Vagina (tissue), 2 donors: ENCODE measurements at regions not wholly inside any gene's neighbourhood (a gene's known extent, or its start where the extent isn't known, plus 50 kb on each side); places are given as distances from the start of the nearest gene placed in this dataset.
A peak's percentile ranks its signal among the peaks of the same experiment; 100 is the strongest.

Source experiments
- DNase-seq, 2 donors: peaks; one replicate each; pipeline ENCODE4 v3.0.0-alpha.2; 2017; ENCODE audit errors: extremely low spot score in 2 of 2
- H3K27ac ChIP-seq: fragments of 200-600 bp; sonication (generic); one replicate; pipeline ENCODE4 v1.5.1; 2019
- H3K27me3 ChIP-seq: fragments of 200-600 bp; sonication (generic); one replicate; pipeline ENCODE4 v1.5.1; 2019
- H3K36me3 ChIP-seq, 2 donors: fragments of 200-600 bp; sonication (generic); one replicate each; pipeline ENCODE4 v1.5.1; 2017 to 2019
- H3K4me1 ChIP-seq: fragments of 200-600 bp; sonication (generic); one replicate; pipeline ENCODE4 v1.5.1; 2019
- H3K4me3 ChIP-seq, 2 donors: fragments of 200-600 bp; sonication (generic); 1 replicate in 1 of 2; 2 replicates in 1 of 2; pipeline ENCODE4 v1.5.1; 2016 to 2019
- H3K9me3 ChIP-seq: fragments of 200-600 bp; sonication (generic); one replicate; pipeline ENCODE4 v1.5.1; 2019
- POLR2A ChIP-seq, 2 donors: fragments of 450-650 bp; IDR thresholded peaks; one replicate each; pipeline ENCODE4 v1.6.1; 2017; ENCODE audit warnings: antibody characterized with exemption in 2 of 2, mild to moderate bottlenecking in 2 of 2, moderate library complexity in 2 of 2
- POLR2AphosphoS5 ChIP-seq, 2 donors: sonication (generic); formaldehyde crosslinking; IDR thresholded peaks; one replicate each; pipeline ENCODE4 v1.9.0; 2017; ENCODE audit warnings: antibody characterized with exemption in 2 of 2, mild to moderate bottlenecking in 2 of 2, low read depth in 1 of 2; ENCODE audit not compliant: insufficient read depth in 1 of 2
- intact Hi-C: fragments of 100-400 bp; cut with DNase I; formaldehyde crosslinking; loops from one replicate; pipeline ENCODE4 v1.15.1; 2023
- TF ChIP-seq, protein P1 (sequence below), 3 experiments: fragments of 450-650 bp in 2 of 3; fragments of 200-600 bp in 1 of 3; sonication (generic) in 1 of 3; IDR thresholded peaks; one replicate each; pipeline ENCODE4 v1.5.1; 2017 to 2019; ENCODE audit warnings: antibody characterized with exemption in 3 of 3, mild to moderate bottlenecking in 2 of 3, moderate library complexity in 2 of 3

DNA sequence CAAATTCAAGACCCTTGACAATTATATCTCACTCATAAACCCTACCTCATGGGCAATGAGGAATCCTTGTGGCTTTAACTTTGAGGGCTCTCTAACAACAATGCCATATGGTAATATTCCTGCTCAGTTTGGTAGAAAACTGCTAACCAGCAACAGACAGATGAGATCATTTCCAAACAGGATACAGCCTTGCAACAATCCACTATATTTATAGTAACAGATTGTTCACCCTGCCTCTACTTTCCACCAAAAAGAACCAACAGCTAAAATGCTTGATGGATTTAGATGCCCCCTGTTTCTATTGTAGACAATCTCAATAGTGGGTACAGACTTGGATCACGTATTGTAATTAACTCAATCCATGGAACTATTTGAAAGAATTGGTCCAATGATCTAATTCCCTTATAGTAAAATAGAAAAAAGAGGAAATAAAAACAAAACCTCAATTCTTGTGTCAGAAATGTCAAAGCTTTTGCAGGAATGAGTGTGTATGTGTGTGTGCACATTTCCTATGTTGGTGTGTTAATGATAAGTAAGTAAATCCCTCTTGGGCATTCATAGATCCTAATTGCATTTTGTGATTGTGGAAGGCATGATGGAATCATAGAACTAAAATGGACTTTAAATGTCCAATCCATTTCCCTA lies 100.0 kb upstream of the EDEM3 start:
- no peak overlapping the region for H3K4me3 ChIP-seq
- no peak for TF ChIP-seq POLR2A (IDR thresholded peaks at IDR 0.05)
- no peak for TF ChIP-seq POLR2AphosphoS5 (IDR thresholded peaks at IDR 0.05; ENCODE audit: insufficient read depth in 1 of 2, low read depth in 1 of 2)
- TF ChIP-seq, protein P1, sequence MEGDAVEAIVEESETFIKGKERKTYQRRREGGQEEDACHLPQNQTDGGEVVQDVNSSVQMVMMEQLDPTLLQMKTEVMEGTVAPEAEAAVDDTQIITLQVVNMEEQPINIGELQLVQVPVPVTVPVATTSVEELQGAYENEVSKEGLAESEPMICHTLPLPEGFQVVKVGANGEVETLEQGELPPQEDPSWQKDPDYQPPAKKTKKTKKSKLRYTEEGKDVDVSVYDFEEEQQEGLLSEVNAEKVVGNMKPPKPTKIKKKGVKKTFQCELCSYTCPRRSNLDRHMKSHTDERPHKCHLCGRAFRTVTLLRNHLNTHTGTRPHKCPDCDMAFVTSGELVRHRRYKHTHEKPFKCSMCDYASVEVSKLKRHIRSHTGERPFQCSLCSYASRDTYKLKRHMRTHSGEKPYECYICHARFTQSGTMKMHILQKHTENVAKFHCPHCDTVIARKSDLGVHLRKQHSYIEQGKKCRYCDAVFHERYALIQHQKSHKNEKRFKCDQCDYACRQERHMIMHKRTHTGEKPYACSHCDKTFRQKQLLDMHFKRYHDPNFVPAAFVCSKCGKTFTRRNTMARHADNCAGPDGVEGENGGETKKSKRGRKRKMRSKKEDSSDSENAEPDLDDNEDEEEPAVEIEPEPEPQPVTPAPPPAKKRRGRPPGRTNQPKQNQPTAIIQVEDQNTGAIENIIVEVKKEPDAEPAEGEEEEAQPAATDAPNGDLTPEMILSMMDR (IDR thresholded peaks at IDR 0.05), result no peak
- no peak for DNase-seq
- H3K36me3 ChIP-seq, result no peaks in the 10 kb centered on the region
- no peaks in the 10 kb centered on the region for H3K9me3 ChIP-seq
- H3K27me3 ChIP-seq, result no peaks in the 10 kb centered on the region
- H3K4me1 ChIP-seq, result no peaks in the 10 kb centered on the region
- intact Hi-C loops, result no loop called here
- no peak overlapping the region for H3K27ac ChIP-seq

DNA sequence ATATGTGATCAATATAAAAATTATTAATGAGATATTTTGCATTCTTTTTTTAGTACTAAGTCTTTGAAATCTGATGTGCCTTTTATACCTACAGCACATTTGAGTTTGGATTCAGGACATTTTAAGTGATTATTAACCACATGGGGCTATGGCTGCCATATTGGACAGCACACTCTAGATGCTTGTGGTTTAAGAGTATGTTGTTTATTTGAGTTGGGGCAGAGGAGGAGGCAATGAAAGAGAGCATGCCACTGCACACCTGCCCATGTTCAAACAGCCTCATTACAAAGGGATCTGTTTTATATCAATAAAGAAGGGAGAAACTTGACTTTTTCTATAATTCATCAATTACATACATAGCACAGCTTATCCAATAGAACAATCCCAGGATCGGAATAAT lies 99.4 kb upstream of the EDEM3 start:
- H3K27ac ChIP-seq, result no peak overlapping the region
- H3K4me1 ChIP-seq, result no peaks in the 10 kb centered on the region
- intact Hi-C loops, result no loop called here
- H3K36me3 ChIP-seq, result no peaks in the 10 kb centered on the region
- TF ChIP-seq POLR2A (IDR thresholded peaks at IDR 0.05) (no peak), POLR2AphosphoS5 (IDR thresholded peaks at IDR 0.05; ENCODE audit: insufficient read depth in 1 of 2, low read depth in 1 of 2) (no peak)
- TF ChIP-seq, protein P1 (IDR thresholded peaks at IDR 0.05), result no peak
- no peak for DNase-seq
- no peak overlapping the region for H3K4me3 ChIP-seq
- H3K9me3 ChIP-seq, result no peaks in the 10 kb centered on the region
- H3K27me3 ChIP-seq, result no peaks in the 10 kb centered on the region

DNA sequence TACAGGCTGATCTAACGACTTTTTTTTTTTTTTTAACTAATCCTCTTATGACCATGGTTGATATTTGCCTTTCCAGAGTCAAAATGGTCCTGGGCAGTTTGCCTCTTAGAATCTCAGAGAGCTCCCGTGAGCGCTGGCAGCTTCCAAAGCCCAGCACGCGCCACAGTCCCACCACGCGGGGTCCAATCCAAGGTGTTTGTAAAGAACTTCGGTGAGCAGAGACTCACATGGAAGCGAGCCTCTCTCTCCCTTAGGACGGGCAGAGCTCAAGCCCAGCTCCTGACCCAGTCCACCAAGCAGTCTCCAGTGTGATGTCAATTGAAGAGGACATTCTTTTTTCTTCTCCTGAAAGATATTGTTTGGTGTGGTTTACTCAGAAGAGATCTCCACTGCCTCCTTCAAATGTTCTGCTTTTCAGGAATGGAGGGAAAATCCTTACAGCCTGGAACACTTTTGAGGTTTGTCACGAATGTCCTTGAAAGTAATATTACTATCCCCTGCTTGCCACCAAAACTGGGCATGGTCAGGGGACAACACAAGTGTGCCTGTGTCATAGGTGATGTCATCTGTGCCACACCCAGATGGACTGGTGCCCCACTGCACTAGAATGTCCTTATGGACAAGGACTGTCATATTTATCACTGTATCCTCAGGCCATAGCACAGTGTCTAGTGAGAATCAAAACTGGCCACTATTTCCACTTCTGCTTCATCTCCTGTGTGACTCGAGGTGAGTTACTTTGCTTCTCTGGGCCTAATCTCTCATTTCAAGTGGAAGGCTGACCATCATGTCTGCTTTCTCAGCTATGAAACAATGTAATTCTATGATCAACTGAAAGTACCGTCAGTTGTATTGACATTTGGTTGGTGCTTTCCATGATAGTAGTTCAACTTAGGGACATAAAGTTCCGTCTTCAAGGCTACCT lies 97.4 kb upstream of the EDEM3 start:
- DNase-seq, result no peak
- no peak overlapping the region for H3K27ac ChIP-seq
- H3K9me3 ChIP-seq, result no peaks in the 10 kb centered on the region
- intact Hi-C loops, result no loop called here
- no peaks in the 10 kb centered on the region for H3K4me1 ChIP-seq
- H3K27me3 ChIP-seq, result no peaks in the 10 kb centered on the region
- TF ChIP-seq POLR2A (IDR thresholded peaks at IDR 0.05), result no peak
- no peaks in the 10 kb centered on the region for H3K36me3 ChIP-seq
- no peak overlapping the region for H3K4me3 ChIP-seq

DNA sequence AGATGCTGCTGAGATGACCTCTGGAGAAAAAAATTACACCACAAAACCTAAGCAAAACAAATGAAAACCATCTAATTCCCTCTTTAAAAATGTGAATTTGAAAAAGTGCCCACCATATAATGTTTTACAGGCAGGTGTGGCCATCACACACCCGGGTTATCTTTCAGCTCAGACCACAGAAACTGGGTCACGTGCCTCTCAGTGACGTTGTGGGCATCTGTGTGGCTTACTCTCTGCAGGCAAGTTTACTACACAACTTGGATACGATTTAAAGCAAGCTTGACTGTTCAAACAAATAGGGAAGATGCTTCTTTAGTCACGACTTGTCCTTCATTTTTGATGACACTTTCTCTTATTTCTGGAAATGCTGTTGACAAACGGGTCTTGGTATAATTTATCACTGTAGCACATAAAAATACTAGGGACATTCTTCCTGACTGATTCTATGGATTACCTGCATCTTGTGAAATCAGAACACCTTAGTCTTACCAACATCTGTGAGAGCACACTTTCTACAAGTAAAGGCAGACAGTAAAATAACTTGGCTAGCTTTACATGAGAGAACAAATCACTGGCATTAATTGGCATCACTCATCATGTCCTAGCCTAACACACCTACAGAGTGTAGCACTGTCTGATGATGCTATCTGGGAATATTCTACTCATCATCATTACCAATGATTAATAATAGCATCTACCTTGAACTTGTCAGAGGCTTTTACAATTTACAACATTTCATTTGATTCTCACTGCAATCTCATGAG lies 89.3 kb upstream of the EDEM3 start:
- H3K36me3 ChIP-seq, result no peaks in the 10 kb centered on the region
- no peaks in the 10 kb centered on the region for H3K9me3 ChIP-seq
- no peak for DNase-seq
- peaks cover 3% of the 10 kb centered on the region for H3K4me1 ChIP-seq
- H3K4me3 ChIP-seq, result no peak overlapping the region
- intact Hi-C loops, result no loop called here
- TF ChIP-seq POLR2A (IDR thresholded peaks at IDR 0.05) (no peak), POLR2AphosphoS5 (IDR thresholded peaks at IDR 0.05; ENCODE audit: insufficient read depth in 1 of 2, low read depth in 1 of 2) (peak in 1 of 2 donors; percentile 8)
- no peaks in the 10 kb centered on the region for H3K27me3 ChIP-seq
- H3K27ac ChIP-seq, result no peak overlapping the region

DNA sequence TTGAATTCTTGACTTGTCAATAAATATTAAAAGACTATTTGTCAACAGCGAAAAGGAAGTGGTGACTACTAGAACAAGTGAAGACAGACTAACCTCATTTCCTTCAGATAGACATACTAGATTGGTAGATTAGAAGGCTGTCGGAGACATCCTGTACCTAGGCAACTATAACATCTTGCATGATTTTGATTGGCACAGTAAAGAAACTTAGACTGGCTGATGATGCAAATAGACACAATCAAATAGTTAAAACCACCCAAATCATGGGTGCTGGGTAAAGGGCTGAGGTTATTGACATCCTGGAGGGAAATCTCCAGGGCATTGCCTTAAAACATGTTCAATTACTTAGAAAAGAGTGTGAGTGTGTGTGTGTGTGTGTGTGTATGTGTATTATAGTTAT lies 85.9 kb upstream of the EDEM3 start:
- H3K36me3 ChIP-seq, result no peaks in the 10 kb centered on the region
- no peak overlapping the region for H3K27ac ChIP-seq
- no peak for DNase-seq
- H3K27me3 ChIP-seq, result no peaks in the 10 kb centered on the region
- H3K4me1 ChIP-seq, result peaks cover 34% of the 10 kb centered on the region
- no peaks in the 10 kb centered on the region for H3K9me3 ChIP-seq
- no peak for TF ChIP-seq POLR2AphosphoS5 (IDR thresholded peaks at IDR 0.05; ENCODE audit: insufficient read depth in 1 of 2, low read depth in 1 of 2)
- TF ChIP-seq POLR2A (IDR thresholded peaks at IDR 0.05), result no peak
- TF ChIP-seq, protein P1 (IDR thresholded peaks at IDR 0.05), result no peak
- intact Hi-C loops, result no loop called here
- H3K4me3 ChIP-seq, result no peak overlapping the region
